ENCODE measurements at regions not wholly inside any gene's neighbourhood (a gene's known extent, or its start where the extent isn't known, plus 50 kb on each side); places are given as distances from the start of the nearest gene placed in this dataset.

GRCh38 chr13:76693086-76693485 lies 193.1 kb downstream of the KCTD12 start:
- Mint-ChIP-seq H3K4me1 (no peaks in the 10 kb centered on the region), H3K4me3 (no peak overlapping the region), H3K27me3 (ENCODE audit: low read depth) (peaks cover 6% of the 10 kb centered on the region), H3K9me3 (no peaks in the 10 kb centered on the region), H3K36me3 (ENCODE audit: low read depth) (no peaks in the 10 kb centered on the region), H3K27ac (no peak overlapping the region)
- TF ChIP-seq CTCF (IDR thresholded peaks at IDR 0.05; ENCODE audit: unreplicated experiment in 3 of 3): no peak

- Mint-ChIP-seq H3K4me1 (no peaks in the 10 kb centered on the region), H3K36me3 (ENCODE audit: low read depth) (no peaks in the 10 kb centered on the region), H3K9me3 (no peaks in the 10 kb centered on the region), H3K4me3 (no peak overlapping the region), H3K27me3 (ENCODE audit: low read depth) (peaks cover 6% of the 10 kb centered on the region), H3K27ac (no peak overlapping the region)
- TF ChIP-seq CTCF (IDR thresholded peaks at IDR 0.05; ENCODE audit: unreplicated experiment in 3 of 3): no peak
Measured at GRCh38 chr13:76692346-76692745, 193.9 kb downstream of the KCTD12 start.

GRCh38 chr13:76690611-76691010 lies 195.6 kb downstream of the KCTD12 start:
- H3K9me3 Mint-ChIP-seq: no peaks in the 10 kb centered on the region
- H3K4me1 Mint-ChIP-seq: no peaks in the 10 kb centered on the region
- peaks cover 6% of the 10 kb centered on the region for H3K27me3 Mint-ChIP-seq (ENCODE audit: low read depth)
- H3K27ac Mint-ChIP-seq: no peak overlapping the region
- no peak for TF ChIP-seq CTCF (IDR thresholded peaks at IDR 0.05; ENCODE audit: unreplicated experiment in 3 of 3)
- H3K4me3 Mint-ChIP-seq: no peak overlapping the region
- H3K36me3 Mint-ChIP-seq (ENCODE audit: low read depth): no peaks in the 10 kb centered on the region

- Mint-ChIP-seq H3K4me3 (no peak overlapping the region), H3K27me3 (ENCODE audit: low read depth) (no peaks in the 10 kb centered on the region), H3K9me3 (no peaks in the 10 kb centered on the region), H3K36me3 (ENCODE audit: low read depth) (no peaks in the 10 kb centered on the region), H3K27ac (no peak overlapping the region), H3K4me1 (peaks cover 16% of the 10 kb centered on the region)
- TF ChIP-seq CTCF (IDR thresholded peaks at IDR 0.05; ENCODE audit: unreplicated experiment in 3 of 3): no peak
Measured at GRCh38 chr13:76687467-76687866, 198.7 kb downstream of the KCTD12 start.

GRCh38 chr13:76685938-76686337 lies 200.3 kb downstream of the KCTD12 start:
- H3K27ac Mint-ChIP-seq: no peak overlapping the region
- no peaks in the 10 kb centered on the region for H3K9me3 Mint-ChIP-seq

More at GRCh38 chr13:76685938-76686337, 200.3 kb downstream of the KCTD12 start:
- TF ChIP-seq CTCF (IDR thresholded peaks at IDR 0.05; ENCODE audit: unreplicated experiment in 3 of 3): no peak
- no peaks in the 10 kb centered on the region for H3K36me3 Mint-ChIP-seq (ENCODE audit: low read depth)
- H3K27me3 Mint-ChIP-seq (ENCODE audit: low read depth): no peaks in the 10 kb centered on the region
- H3K4me1 Mint-ChIP-seq: peaks cover 16% of the 10 kb centered on the region
- H3K4me3 Mint-ChIP-seq: no peak overlapping the region
